Ovary (tissue), 7 donors: ENCODE measurements at regions not wholly inside any gene's neighbourhood (a gene's known extent, or its start where the extent isn't known, plus 50 kb on each side); places are given as distances from the start of the nearest gene placed in this dataset.

Experiments
- DNase-seq, 5 donors: peaks; one replicate each; pipeline ENCODE4 v3.0.0-alpha.2; 2019 to 2020
- H3K27ac ChIP-seq, 2 donors: fragments of 200-600 bp; one replicate each; pipeline versions ENCODE4 v1.5.1 to v1.8.0; 2019 to 2022
- H3K27me3 ChIP-seq: fragments of 200-600 bp; one replicate; pipeline ENCODE4 v1.8.0; 2022
- H3K36me3 ChIP-seq: fragments of 200-600 bp; sonication (generic); one replicate; pipeline ENCODE4 v1.5.1; 2019
- H3K4me1 ChIP-seq: one replicate; pipeline ENCODE4 v1.8.1; 2013; ENCODE audit warnings: mild to moderate bottlenecking, moderate library complexity; ENCODE audit not compliant: insufficient read depth
- H3K4me3 ChIP-seq: fragments of 200-600 bp; sonication (generic); one replicate; pipeline ENCODE4 v1.5.1; 2017
- H3K9me3 ChIP-seq, 2 donors: fragments of 200-600 bp in 1 of 2; sonication (generic) in 1 of 2; one replicate each; pipeline versions ENCODE4 v1.5.1 to v1.8.1; 2013 to 2019; ENCODE audit warnings: mild to moderate bottlenecking in 1 of 2, moderate library complexity in 1 of 2
- EP300 ChIP-seq: sonication (generic); formaldehyde crosslinking; IDR thresholded peaks from one replicate; pipeline ENCODE4 v1.6.1; 2017; ENCODE audit warnings: antibody characterized with exemption
- POLR2A ChIP-seq: fragments of 450-650 bp; IDR thresholded peaks from one replicate; pipeline ENCODE4 v1.6.1; 2017; ENCODE audit warnings: antibody characterized with exemption, mild to moderate bottlenecking, moderate library complexity
- WGBS, 3 donors: extraction: QIAGEN DNeasy Blood & Tissue Kit in 1 of 3; methylation state at CpG; one replicate each; pipeline versions ENCODE4 v1.1.5 to v1.1.7; 2013 to 2017; 5-methylcytosine and 5-hydroxymethylcytosine counted together
- intact Hi-C, 4 donors: fragments of 100-400 bp; cut with DNase I; formaldehyde crosslinking; loops; one replicate each; pipeline versions ENCODE4 v1.11.0 to v1.15.1; 2022 to 2023
- TF ChIP-seq, protein P1 (sequence below), 3 donors: fragments of 450-650 bp in 2 of 3; fragments of 200-600 bp in 1 of 3; IDR thresholded peaks; one replicate each; pipeline versions ENCODE4 v1.5.1 to v1.8.0; 2016 to 2022; ENCODE audit warnings: antibody characterized with exemption in 3 of 3, mild to moderate bottlenecking in 1 of 3
- donor health status: DM: no; HTN: no; CAD: no; lungs with moderate emphysema.
- donor health status: DM: no; HTN: no; CAD: no.
- donor health status: Bipolar disorder and iron deficiency.
- donor health status: DM: no; HTN: no; CAD: no.
- donor health status: DM: yes; HTN: yes; CAD: no.

DNA sequence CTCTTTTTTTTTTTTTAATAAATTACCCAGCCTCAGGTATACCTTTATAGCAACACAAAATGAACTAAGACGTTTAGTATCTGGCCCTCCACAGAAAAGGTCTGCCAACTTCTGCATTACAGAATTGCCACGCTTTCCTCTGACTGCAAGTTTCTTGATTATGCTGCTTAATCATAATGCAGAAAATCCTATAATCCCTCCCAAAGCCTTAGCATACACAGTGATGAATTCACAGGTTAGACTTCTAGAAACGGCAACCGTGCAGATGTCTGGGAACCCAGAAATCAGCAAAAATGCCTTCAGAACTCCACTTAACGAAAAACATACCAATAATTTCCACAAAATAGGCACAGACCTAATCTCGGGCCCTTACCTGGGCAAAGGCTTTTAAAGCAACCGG, 144.7 kb upstream of the FRMD4B start:
- DNase-seq, result no peak
- intact Hi-C loops, result no loop called here
- no peak for TF ChIP-seq EP300
- TF ChIP-seq, protein P1, sequence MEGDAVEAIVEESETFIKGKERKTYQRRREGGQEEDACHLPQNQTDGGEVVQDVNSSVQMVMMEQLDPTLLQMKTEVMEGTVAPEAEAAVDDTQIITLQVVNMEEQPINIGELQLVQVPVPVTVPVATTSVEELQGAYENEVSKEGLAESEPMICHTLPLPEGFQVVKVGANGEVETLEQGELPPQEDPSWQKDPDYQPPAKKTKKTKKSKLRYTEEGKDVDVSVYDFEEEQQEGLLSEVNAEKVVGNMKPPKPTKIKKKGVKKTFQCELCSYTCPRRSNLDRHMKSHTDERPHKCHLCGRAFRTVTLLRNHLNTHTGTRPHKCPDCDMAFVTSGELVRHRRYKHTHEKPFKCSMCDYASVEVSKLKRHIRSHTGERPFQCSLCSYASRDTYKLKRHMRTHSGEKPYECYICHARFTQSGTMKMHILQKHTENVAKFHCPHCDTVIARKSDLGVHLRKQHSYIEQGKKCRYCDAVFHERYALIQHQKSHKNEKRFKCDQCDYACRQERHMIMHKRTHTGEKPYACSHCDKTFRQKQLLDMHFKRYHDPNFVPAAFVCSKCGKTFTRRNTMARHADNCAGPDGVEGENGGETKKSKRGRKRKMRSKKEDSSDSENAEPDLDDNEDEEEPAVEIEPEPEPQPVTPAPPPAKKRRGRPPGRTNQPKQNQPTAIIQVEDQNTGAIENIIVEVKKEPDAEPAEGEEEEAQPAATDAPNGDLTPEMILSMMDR (IDR thresholded peaks at IDR 0.05), result no peak
- no peak for TF ChIP-seq POLR2A
- Histone ChIP-seq H3K9me3 (no peaks in the 10 kb centered on the region), H3K27ac (no peak overlapping the region), H3K27me3 (no peaks in the 10 kb centered on the region), H3K4me1 (peaks cover 2% of the 10 kb centered on the region), H3K4me3 (no peak overlapping the region), H3K36me3 (no peaks in the 10 kb centered on the region)
- 93 to 94% (median 93%) methylated on average over 7 of the region's 7 CpGs for WGBS, 3 donors

DNA sequence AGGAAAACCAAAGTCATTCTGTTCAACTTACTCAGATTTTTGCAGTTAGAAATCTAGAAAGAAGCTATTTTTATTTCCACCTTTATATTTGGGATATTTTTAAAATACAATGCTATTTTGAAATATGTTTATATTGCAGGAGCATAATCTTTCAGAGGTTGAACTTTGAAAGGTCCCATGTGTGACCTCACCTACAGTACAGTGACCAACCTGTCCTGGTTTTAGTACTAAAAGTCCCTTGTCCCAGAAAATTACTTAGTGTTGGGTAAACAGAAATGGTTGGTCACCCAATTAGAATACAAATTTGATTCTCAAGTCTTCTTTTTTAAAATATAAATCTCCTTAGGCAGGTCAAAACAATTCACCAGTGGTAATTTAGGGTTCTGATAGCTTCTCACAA, 141.6 kb upstream of the FRMD4B start:
- no peaks in the 10 kb centered on the region for H3K9me3 ChIP-seq
- no peaks in the 10 kb centered on the region for H3K36me3 ChIP-seq
- DNase-seq, result no peak
- H3K4me3 ChIP-seq, result no peak overlapping the region
- no peaks in the 10 kb centered on the region for H3K27me3 ChIP-seq
- TF ChIP-seq, protein P1 (IDR thresholded peaks at IDR 0.05), result no peak
- TF ChIP-seq EP300 (no peak), POLR2A (no peak)
- H3K27ac ChIP-seq, result no peak overlapping the region
- peaks cover 2% of the 10 kb centered on the region for H3K4me1 ChIP-seq
- intact Hi-C loops, result no loop called here

DNA sequence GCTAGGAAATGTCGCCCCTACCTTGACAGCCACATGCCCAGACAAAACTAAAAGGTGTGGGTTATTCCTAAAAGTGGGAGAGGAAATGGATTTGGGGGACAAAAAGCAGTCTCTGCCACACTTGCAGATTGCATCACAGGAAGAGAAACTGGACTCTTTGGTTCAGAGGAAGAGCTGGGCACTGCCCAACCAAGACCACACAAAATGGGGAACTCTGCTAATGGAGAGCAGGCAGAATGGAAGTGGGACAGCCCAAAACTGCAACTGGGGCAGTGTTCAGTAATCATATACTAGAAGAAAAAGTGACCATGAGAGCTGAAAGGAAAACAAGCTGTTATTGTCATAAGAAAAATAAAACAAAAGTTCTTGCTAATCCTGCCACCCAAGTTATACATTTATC, 138.9 kb upstream of the FRMD4B start:
- intact Hi-C loops, result no loop called here
- no peak for TF ChIP-seq POLR2A
- DNase-seq, result no peak
- Histone ChIP-seq H3K27me3 (no peaks in the 10 kb centered on the region), H3K4me1 (no peaks in the 10 kb centered on the region), H3K36me3 (no peaks in the 10 kb centered on the region), H3K27ac (no peak overlapping the region), H3K4me3 (no peak overlapping the region), H3K9me3 (no peaks in the 10 kb centered on the region)
- WGBS, 3 donors, result 87 to 95% (median 94%) methylated on average over 1 of the region's 1 CpG

DNA sequence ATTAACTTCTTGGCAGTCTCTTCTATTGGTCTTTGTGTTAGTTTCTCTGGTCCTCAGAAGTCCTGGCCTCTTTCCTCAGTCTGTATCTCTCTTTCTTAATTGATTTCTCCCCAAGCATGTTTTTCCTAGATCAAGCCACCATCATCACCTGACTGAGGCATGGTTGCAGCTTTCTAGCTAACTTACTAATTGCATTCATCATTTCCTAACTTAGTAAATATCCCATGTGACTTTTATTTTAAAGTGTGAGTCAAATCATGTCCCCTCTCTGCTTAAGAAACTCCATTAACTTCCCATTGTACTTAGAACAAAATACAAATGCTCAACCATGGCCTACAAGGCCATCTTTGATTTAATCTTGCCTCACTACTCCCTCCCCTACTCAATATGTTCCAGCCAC, 135.4 kb upstream of the FRMD4B start:
- Histone ChIP-seq H3K27ac (no peak overlapping the region), H3K4me1 (no peaks in the 10 kb centered on the region), H3K27me3 (no peaks in the 10 kb centered on the region), H3K9me3 (no peaks in the 10 kb centered on the region), H3K4me3 (no peak overlapping the region), H3K36me3 (no peaks in the 10 kb centered on the region)
- no peak for TF ChIP-seq POLR2A
- no peak for TF ChIP-seq EP300
- TF ChIP-seq, protein P1 (IDR thresholded peaks at IDR 0.05), result no peak
- intact Hi-C loops, result no loop called here
- no peak for DNase-seq

DNA sequence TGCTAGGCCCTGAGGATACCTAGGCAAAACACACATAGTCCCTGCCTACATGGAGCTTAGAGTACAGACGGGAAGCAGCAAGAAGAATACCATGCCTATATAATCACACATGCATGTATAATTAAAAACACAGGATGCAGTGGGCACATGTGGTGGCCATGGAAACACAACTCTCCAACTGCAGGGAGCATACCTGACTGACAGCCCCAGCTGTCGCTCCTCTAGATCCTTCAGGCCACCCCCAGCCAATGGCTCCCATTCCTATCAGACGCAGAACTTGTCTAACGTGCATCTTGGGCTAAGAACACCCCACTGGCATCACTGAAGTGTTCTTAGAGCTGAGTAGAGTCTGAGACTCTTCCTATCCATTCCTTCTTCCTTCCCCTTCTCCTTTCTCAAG, 125.5 kb upstream of the FRMD4B start:
- intact Hi-C loops, result no loop called here
- no peak for DNase-seq
- TF ChIP-seq EP300 (no peak), POLR2A (no peak)
- TF ChIP-seq, protein P1 (IDR thresholded peaks at IDR 0.05), result no peak
- Histone ChIP-seq H3K4me1 (no peaks in the 10 kb centered on the region), H3K4me3 (no peak overlapping the region), H3K9me3 (no peaks in the 10 kb centered on the region), H3K36me3 (no peaks in the 10 kb centered on the region), H3K27ac (no peak overlapping the region), H3K27me3 (no peaks in the 10 kb centered on the region)
- WGBS, 3 donors, result 90 to 95% (median 92%) methylated on average over 4 of the region's 4 CpGs
